Endothelial cell of umbilical vein (primary cell): ENCODE measurements at regions not wholly inside any gene's neighbourhood (a gene's known extent, or its start where the extent isn't known, plus 50 kb on each side); places are given as distances from the start of the nearest gene placed in this dataset.

Experiments
- BruUV-seq: library from RNA; stranded (reverse); fragments of 400-500 nt; replicated peaks from 2 replicates; lab custom pipeline; 2021; lab: Mats Ljungman, UMichigan
- CTCF ChIA-PET: fragments of 300-600, 350-600 bp; sonication (Branson Sonifier 250); formaldehyde crosslinking; loops from one replicate; lab custom pipeline; 2021; ENCODE audit warnings: antibody characterized with exemption, inconsistent platforms; lab: Charles Lee
- POLR2A ChIA-PET: fragments of 300-600, 350-600 bp; sonication (Branson Sonifier 250); formaldehyde crosslinking; loops from one replicate; lab custom pipeline; 2021; ENCODE audit warnings: antibody characterized with exemption, inconsistent platforms; lab: Charles Lee
- DNase-seq: peaks from one replicate; pipeline ENCODE4 v3.0.0-alpha.2; 2011; ENCODE audit warnings: low read depth, low spot score
- FAIRE-seq: peaks from 2 replicates; lab custom pipeline; 2011; peaks lifted over from hg19 to GRCh38; lab: Jason Lieb, UNC
- H2AFZ ChIP-seq: 2 replicates; pipeline ENCODE4 v1.6.0; 2012; ENCODE audit warnings: low read depth, low read length, control low read depth, inconsistent platforms
- H3K27ac ChIP-seq: 2 replicates; pipeline ENCODE4 v1.5.1; 2011; ENCODE audit warnings: low read depth, mild to moderate bottlenecking, control low read depth, low read length, moderate library complexity; ENCODE audit not compliant: insufficient read depth
- H3K27me3 ChIP-seq, 2 experiments: 2 replicates each; pipeline versions ENCODE4 v1.6.0 to v1.6.1; 2011; ENCODE audit warnings: low read length in 2 of 2, mixed read lengths in 1 of 2; ENCODE audit not compliant: control insufficient read depth in 2 of 2, insufficient read depth in 2 of 2
- H3K36me3 ChIP-seq, 2 experiments: 2 replicates in 1 of 2; 3 replicates in 1 of 2; pipeline ENCODE4 v1.5.1; 2011; ENCODE audit warnings: low read length in 2 of 2, mild to moderate bottlenecking in 1 of 2, moderate library complexity in 1 of 2; ENCODE audit not compliant: control insufficient read depth in 2 of 2, insufficient read depth in 2 of 2; ENCODE audit errors: extremely low read depth in 1 of 2
- H3K4me1 ChIP-seq: 3 replicates; pipeline ENCODE4 v1.5.1; 2011; ENCODE audit warnings: mild to moderate bottlenecking, low read length; ENCODE audit not compliant: control insufficient read depth, insufficient read depth; ENCODE audit errors: extremely low read depth
- H3K4me2 ChIP-seq: 2 replicates; pipeline ENCODE4 v1.6.1; 2011; ENCODE audit warnings: low read length, control low read depth, mixed read lengths; ENCODE audit not compliant: insufficient read depth
- H3K4me3 ChIP-seq, 3 experiments: fragments of 200-600 bp in 1 of 3; sonication (generic), shearing (Covaris generic) in 1 of 3; replicated peaks in 1 of 3; 2 replicates each; pipeline ENCODE4 v1.5.1; 2011 to 2016; ENCODE audit warnings: control low read depth in 3 of 3, low read length in 3 of 3, mild to moderate bottlenecking in 2 of 3, inconsistent platforms in 1 of 3, low read depth in 1 of 3, moderate library complexity in 1 of 3; ENCODE audit not compliant: insufficient read depth in 1 of 3
- H3K79me2 ChIP-seq: 2 replicates; pipeline ENCODE4 v1.6.0; 2012; ENCODE audit warnings: low read length, inconsistent platforms; ENCODE audit not compliant: control insufficient read depth, insufficient read depth
- H3K9ac ChIP-seq: replicated peaks from 2 replicates; pipeline ENCODE3; 2011; ENCODE audit warnings: low read length, control low read depth; ENCODE audit not compliant: insufficient read depth; ENCODE audit errors: extremely low read depth
- H3K9me1 ChIP-seq: replicated peaks from 3 replicates; pipeline ENCODE4 v1.6.0; 2011; ENCODE audit warnings: mild to moderate bottlenecking, low read length; ENCODE audit not compliant: control insufficient read depth, insufficient read depth; ENCODE audit errors: extremely low read depth
- H3K9me3 ChIP-seq: replicated peaks from 2 replicates; pipeline ENCODE4 v1.5.1; 2012; ENCODE audit warnings: low read length, inconsistent platforms; ENCODE audit not compliant: control insufficient read depth, insufficient read depth
- H4K20me1 ChIP-seq: replicated peaks from 2 replicates; pipeline ENCODE3; 2011; ENCODE audit warnings: mild to moderate bottlenecking, low read length; ENCODE audit not compliant: control insufficient read depth, insufficient read depth; ENCODE audit errors: extremely low read depth
- EZH2 ChIP-seq: IDR thresholded peaks from 2 replicates; pipeline ENCODE4 v1.6.1; 2012; ENCODE audit warnings: borderline replicate concordance, low read depth, mild to moderate bottlenecking, moderate library complexity, low read length, inconsistent platforms; ENCODE audit not compliant: severe bottlenecking
- FOS ChIP-seq: IDR thresholded peaks from 2 replicates; pipeline ENCODE4 v1.6.1; 2011; ENCODE audit warnings: mild to moderate bottlenecking, low read length, moderate library complexity, borderline replicate concordance; ENCODE audit not compliant: insufficient read depth
- GATA2 ChIP-seq: IDR thresholded peaks from 2 replicates; pipeline ENCODE4 v1.7.0; 2011; ENCODE audit warnings: low read depth, mild to moderate bottlenecking, moderate library complexity, mixed read lengths, low read length; ENCODE audit not compliant: insufficient read length, insufficient read depth
- JUN ChIP-seq: IDR thresholded peaks from 2 replicates; pipeline ENCODE4 v1.6.1; 2011; ENCODE audit warnings: borderline replicate concordance, low read depth; ENCODE audit not compliant: insufficient read length, insufficient read depth
- MYC ChIP-seq: IDR thresholded peaks from one replicate; pipeline ENCODE4 v1.6.1; 2011; ENCODE audit warnings: mild to moderate bottlenecking, low read depth, low read length
- POLR2A ChIP-seq: IDR thresholded peaks from 2 replicates; pipeline ENCODE4 v1.6.1; 2012; ENCODE audit warnings: low read depth, mild to moderate bottlenecking, control low read depth, low read length
- POLR2AphosphoS5 ChIP-seq: IDR thresholded peaks from 2 replicates; pipeline ENCODE4 v1.6.1; 2012; ENCODE audit warnings: low read depth, mild to moderate bottlenecking, control low read depth, low read length, moderate library complexity; ENCODE audit not compliant: insufficient read depth
- dilution Hi-C: fragments of 300-500 bp; cut with MboI; formaldehyde crosslinking; loops from one replicate; pipeline ENCODE4 v1.15.0; 2019; ENCODE audit warnings: low sequenced_read_pairs; ENCODE audit not compliant: extremely low pct_ligation_motif_present
- intact Hi-C: fragments of 100-400 bp; cut with micrococcal nuclease; formaldehyde crosslinking; loops from one replicate; pipeline ENCODE4 v1.10.0; 2022
- TF ChIP-seq, protein P1 (sequence below): IDR thresholded peaks from 2 replicates; pipeline ENCODE4 v1.6.1; 2011; ENCODE audit not compliant: insufficient read depth, insufficient read length
- TF ChIP-seq, protein P2 (sequence below), 2 donors: IDR thresholded peaks; 1 replicate in 1 of 2; 2 replicates in 1 of 2; pipeline ENCODE4 v1.5.1; 2011; ENCODE audit warnings: low read length in 2 of 2, mild to moderate bottlenecking in 2 of 2, moderate library complexity in 2 of 2, control low read depth in 1 of 2, inconsistent platforms in 1 of 2, low read depth in 1 of 2; ENCODE audit not compliant: insufficient read depth in 1 of 2; ENCODE audit errors: extremely low read depth in 1 of 2

DNA sequence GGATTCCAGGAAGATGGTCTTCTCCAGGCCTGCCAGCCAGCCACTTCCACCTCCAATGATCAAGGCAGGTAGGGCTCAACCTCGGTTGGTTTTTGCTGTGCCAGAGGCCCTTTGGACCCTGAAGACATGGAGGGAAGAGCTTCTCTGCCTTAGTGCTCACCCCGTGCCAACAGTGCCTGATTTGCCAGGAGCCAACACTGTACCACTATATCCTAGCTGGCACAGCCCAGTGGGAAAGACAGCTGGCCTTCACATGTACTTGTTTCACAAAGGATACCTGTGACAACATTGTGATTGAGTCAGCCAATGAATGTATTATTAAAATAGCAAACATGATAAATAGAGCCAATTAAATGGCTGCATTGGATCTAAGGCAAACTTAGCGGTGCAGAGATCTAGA lies 51.9 kb upstream of the PRPS1 start:
- Histone ChIP-seq H3K79me2 (no peaks in the 10 kb centered on the region), H3K9ac (no peak overlapping the region), H3K9me3 (no peaks in the 10 kb centered on the region), H3K9me1 (no peaks in the 10 kb centered on the region), H3K4me3 (no peak overlapping the region), H3K4me2 (no peak overlapping the region), H3K4me1 (no peaks in the 10 kb centered on the region), H4K20me1 (no peaks in the 10 kb centered on the region), H3K27ac (no peak overlapping the region), H3K36me3 (no peaks in the 10 kb centered on the region), H3K27me3 (no peaks in the 10 kb centered on the region), H2AFZ (no peak overlapping the region)
- TF ChIP-seq POLR2A = no peak
- BruUV-seq = no TSS peak
- DNase-seq = no peak
- intact Hi-C loops = no loop called here
- POLR2A ChIA-PET = no interaction called here
- CTCF ChIA-PET = no interaction called here
- dilution Hi-C loops = no loop called here
- no peak for FAIRE-seq

DNA sequence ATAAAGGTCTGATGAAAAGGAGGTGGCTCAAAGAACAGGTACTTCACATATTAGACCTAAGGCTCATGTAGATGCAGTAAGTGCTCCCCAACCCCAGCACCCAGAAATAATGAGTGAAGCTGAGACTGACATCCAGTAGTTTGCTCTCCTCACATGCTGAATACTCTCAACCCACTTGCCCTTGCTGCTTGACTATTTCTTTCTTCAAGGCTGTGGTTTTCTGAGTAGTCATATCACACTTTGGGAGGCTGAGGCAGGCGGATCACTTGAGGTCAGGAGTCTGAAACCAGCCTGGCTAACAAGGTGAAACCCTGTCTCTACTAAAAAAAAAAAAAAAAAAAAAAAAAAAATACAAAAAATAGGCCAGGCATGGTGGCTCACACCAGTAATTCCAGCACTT lies 51.5 kb upstream of the PRPS1 start:
- H3K79me2 ChIP-seq = no peaks in the 10 kb centered on the region
- no peak overlapping the region for H2AFZ ChIP-seq
- no peak overlapping the region for H3K4me3 ChIP-seq
- FAIRE-seq = peak; percentile 42
- no peaks in the 10 kb centered on the region for H3K36me3 ChIP-seq
- no peaks in the 10 kb centered on the region for H3K9me1 ChIP-seq
- no peaks in the 10 kb centered on the region for H3K27me3 ChIP-seq
- intact Hi-C loops = no loop called here
- no TSS peak for BruUV-seq
- H3K4me1 ChIP-seq = no peaks in the 10 kb centered on the region
- ChIA-PET CTCF (interaction anchor here (0.8 kb wide), 1 partner anchor 209 kb away, joined by 3 read pairs; no protein-coding TSS in a partner anchor), POLR2A (no interaction called here)
- dilution Hi-C loops = no loop called here
- H3K9ac ChIP-seq = no peak overlapping the region
- no peak for DNase-seq
- no peak overlapping the region for H3K4me2 ChIP-seq
- H4K20me1 ChIP-seq = no peaks in the 10 kb centered on the region
- TF ChIP-seq EZH2 (no peak), GATA2 (no peak), POLR2AphosphoS5 (no peak), JUN (no peak), MYC (no peak), FOS (no peak), POLR2A (no peak)
- TF ChIP-seq, protein P1, sequence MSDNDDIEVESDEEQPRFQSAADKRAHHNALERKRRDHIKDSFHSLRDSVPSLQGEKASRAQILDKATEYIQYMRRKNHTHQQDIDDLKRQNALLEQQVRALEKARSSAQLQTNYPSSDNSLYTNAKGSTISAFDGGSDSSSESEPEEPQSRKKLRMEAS = no peak
- TF ChIP-seq, protein P2, sequence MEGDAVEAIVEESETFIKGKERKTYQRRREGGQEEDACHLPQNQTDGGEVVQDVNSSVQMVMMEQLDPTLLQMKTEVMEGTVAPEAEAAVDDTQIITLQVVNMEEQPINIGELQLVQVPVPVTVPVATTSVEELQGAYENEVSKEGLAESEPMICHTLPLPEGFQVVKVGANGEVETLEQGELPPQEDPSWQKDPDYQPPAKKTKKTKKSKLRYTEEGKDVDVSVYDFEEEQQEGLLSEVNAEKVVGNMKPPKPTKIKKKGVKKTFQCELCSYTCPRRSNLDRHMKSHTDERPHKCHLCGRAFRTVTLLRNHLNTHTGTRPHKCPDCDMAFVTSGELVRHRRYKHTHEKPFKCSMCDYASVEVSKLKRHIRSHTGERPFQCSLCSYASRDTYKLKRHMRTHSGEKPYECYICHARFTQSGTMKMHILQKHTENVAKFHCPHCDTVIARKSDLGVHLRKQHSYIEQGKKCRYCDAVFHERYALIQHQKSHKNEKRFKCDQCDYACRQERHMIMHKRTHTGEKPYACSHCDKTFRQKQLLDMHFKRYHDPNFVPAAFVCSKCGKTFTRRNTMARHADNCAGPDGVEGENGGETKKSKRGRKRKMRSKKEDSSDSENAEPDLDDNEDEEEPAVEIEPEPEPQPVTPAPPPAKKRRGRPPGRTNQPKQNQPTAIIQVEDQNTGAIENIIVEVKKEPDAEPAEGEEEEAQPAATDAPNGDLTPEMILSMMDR (IDR thresholded peaks at IDR 0.05; ENCODE audit: extremely low read depth in 1 of 2, insufficient read depth in 1 of 2, low read depth in 1 of 2, low read length in 2 of 2) = no peak
- no peak overlapping the region for H3K27ac ChIP-seq
- H3K9me3 ChIP-seq = no peaks in the 10 kb centered on the region
